ENCODE measurements at regions not wholly inside any gene's neighbourhood (a gene's known extent, or its start where the extent isn't known, plus 50 kb on each side); places are given as distances from the start of the nearest gene placed in this dataset.

DNA sequence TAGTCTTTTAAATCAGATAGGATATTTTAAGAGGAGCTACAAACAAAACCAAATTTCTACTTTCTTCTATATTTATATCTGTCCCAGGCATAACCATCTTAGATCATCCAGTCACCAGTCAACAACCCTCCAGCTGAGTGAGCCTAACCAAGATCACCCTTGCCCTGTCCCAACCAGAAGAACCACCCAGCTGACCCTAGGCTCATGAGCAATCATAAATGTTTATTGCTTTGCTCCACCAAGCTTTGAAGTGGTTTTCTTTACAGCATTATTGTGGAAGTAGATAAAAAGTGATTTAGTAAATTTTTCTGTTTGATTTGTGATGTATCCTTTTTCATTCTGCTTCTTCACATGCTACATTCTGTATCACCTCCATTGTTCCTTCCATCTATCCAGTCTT is 167.2 kb upstream of the PIEZO2 start:
- Mint-ChIP-seq H3K4me1 (no peaks in the 10 kb centered on the region), H3K36me3 (ENCODE audit: low read depth) (no peaks in the 10 kb centered on the region), H3K27ac (no peak overlapping the region), H3K27me3 (ENCODE audit: insufficient read depth, low read depth, poor library complexity) (no peaks in the 10 kb centered on the region), H3K4me3 (no peak overlapping the region), H3K9me3 (no peaks in the 10 kb centered on the region)
- Histone ChIP-seq H3K27me3 (ENCODE audit: insufficient read depth) (no peaks in the 10 kb centered on the region), H3K4me3 (no peak overlapping the region), H3K79me2 (replicated peaks; ENCODE audit: insufficient read depth) (no peaks in the 10 kb centered on the region), H3K4me1 (ENCODE audit: insufficient read depth) (no peaks in the 10 kb centered on the region), H3K4me2 (no peak overlapping the region), H3K36me3 (ENCODE audit: insufficient read depth) (no peaks in the 10 kb centered on the region), H3F3A (replicated peaks; ENCODE audit: low read depth) (no peaks in the 10 kb centered on the region), H3K27ac (ENCODE audit: low read depth) (no peak overlapping the region), H2AFZ (no peak overlapping the region), H3K9me2 (ENCODE audit: insufficient read depth) (no peaks in the 10 kb centered on the region), H4K20me1 (replicated peaks; ENCODE audit: insufficient read depth) (no peaks in the 10 kb centered on the region)
- TF ChIP-seq NANOG (IDR thresholded peaks at IDR 0.05; ENCODE audit: borderline replicate concordance) (no peak), EZH2 (IDR thresholded peaks at IDR 0.05; ENCODE audit: low read depth, unreplicated experiment) (no peak), ZNF114 (CRISPR knock-in tag; IDR thresholded peaks at IDR 0.05) (no peak), REST (IDR thresholded peaks at IDR 0.05; ENCODE audit: unreplicated experiment) (no peak), EZH2phosphoT487 (IDR thresholded peaks at IDR 0.05; ENCODE audit: unreplicated experiment) (no peak), JUNB (IDR thresholded peaks at IDR 0.05; ENCODE audit: unreplicated experiment) (no peak), ETS1 (IDR thresholded peaks at IDR 0.05) (no peak), STAT1 (IDR thresholded peaks at IDR 0.05; ENCODE audit: unreplicated experiment) (no peak), ZNF331 (CRISPR knock-in tag; IDR thresholded peaks at IDR 0.05; ENCODE audit: low read depth) (no peak), POLR2AphosphoS5 (IDR thresholded peaks at IDR 0.05; ENCODE audit: low read depth) (no peak)
- TF ChIP-seq, protein P1, sequence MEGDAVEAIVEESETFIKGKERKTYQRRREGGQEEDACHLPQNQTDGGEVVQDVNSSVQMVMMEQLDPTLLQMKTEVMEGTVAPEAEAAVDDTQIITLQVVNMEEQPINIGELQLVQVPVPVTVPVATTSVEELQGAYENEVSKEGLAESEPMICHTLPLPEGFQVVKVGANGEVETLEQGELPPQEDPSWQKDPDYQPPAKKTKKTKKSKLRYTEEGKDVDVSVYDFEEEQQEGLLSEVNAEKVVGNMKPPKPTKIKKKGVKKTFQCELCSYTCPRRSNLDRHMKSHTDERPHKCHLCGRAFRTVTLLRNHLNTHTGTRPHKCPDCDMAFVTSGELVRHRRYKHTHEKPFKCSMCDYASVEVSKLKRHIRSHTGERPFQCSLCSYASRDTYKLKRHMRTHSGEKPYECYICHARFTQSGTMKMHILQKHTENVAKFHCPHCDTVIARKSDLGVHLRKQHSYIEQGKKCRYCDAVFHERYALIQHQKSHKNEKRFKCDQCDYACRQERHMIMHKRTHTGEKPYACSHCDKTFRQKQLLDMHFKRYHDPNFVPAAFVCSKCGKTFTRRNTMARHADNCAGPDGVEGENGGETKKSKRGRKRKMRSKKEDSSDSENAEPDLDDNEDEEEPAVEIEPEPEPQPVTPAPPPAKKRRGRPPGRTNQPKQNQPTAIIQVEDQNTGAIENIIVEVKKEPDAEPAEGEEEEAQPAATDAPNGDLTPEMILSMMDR (conservative IDR thresholded peaks at IDR 0.05; ENCODE audit: low read depth in 2 of 2): no peak
- ATAC-seq: no peak
- DNase-seq (ENCODE audit: low spot score): no peak
